ENCODE measurements at regions not wholly inside any gene's neighbourhood (a gene's known extent, or its start where the extent isn't known, plus 50 kb on each side); places are given as distances from the start of the nearest gene placed in this dataset.

DNA sequence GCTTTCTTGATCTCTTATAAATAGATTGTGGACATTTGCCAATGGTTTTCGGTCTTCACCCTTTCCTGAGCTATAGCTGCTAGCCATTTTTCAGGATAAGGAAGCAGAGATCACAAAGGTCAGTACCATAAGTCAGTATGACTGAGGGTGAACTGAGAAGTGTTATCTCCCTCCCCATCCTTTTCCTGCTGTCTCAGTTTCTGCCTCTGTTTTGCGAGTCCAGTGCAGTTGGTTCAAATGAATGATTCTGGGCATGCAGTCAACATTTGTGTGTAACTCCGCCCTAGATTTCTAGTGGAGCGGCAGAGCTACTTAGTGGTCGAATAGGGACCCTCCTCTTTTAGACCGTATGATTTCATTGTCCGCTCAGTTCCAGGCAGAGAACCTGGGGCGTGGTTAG, 460.8 kb upstream of the ARGLU1 start:
- TF ChIP-seq POLR2AphosphoS5 (IDR thresholded peaks at IDR 0.05) (no peak), POLR2A (IDR thresholded peaks at IDR 0.05) (no peak), CTCF (IDR thresholded peaks at IDR 0.05) (no peak)

Measured in breast epithelium (tissue), 3 donors.